ENCODE measurements at regions not wholly inside any gene's neighbourhood (a gene's known extent, or its start where the extent isn't known, plus 50 kb on each side); places are given as distances from the start of the nearest gene placed in this dataset.

GRCh38 chr15:26050984-26051383 lies 187.9 kb upstream of the ATP10A start:
- CTCF ChIA-PET: no interaction called here
- POLR2A ChIA-PET: no interaction called here
- TF ChIP-seq CTCF (IDR thresholded peaks at IDR 0.05; ENCODE audit: control extremely low read depth, extremely low read depth, low read depth, missing control alignments): no peak
- no peak for DNase-seq (ENCODE audit: extremely low spot score)

- ChIA-PET CTCF (no interaction called here), POLR2A (no interaction called here)
- no peak for TF ChIP-seq CTCF (IDR thresholded peaks at IDR 0.05; ENCODE audit: control extremely low read depth, extremely low read depth, low read depth, missing control alignments)
- DNase-seq (ENCODE audit: extremely low spot score): no peak
These were observed 187.0 kb upstream of the ATP10A start for GRCh38 chr15:26049900-26050657.

- no peak for DNase-seq (ENCODE audit: extremely low spot score)
- ChIA-PET POLR2A (no interaction called here), CTCF (no interaction called here)
- TF ChIP-seq CTCF (IDR thresholded peaks at IDR 0.05; ENCODE audit: control extremely low read depth, extremely low read depth, low read depth, missing control alignments): no peak
These were observed 185.5 kb upstream of the ATP10A start for GRCh38 chr15:26048669-26049068.

- CTCF ChIA-PET: interaction anchor here (1.6 kb wide), 1 partner anchor 10 kb away, joined by 4 read pairs; no protein-coding TSS in a partner anchor
- POLR2A ChIA-PET: no interaction called here
- no peak for TF ChIP-seq CTCF (IDR thresholded peaks at IDR 0.05; ENCODE audit: control extremely low read depth, extremely low read depth, low read depth, missing control alignments)
- DNase-seq (ENCODE audit: extremely low spot score): no peak
These were observed 182.4 kb upstream of the ATP10A start for GRCh38 chr15:26045516-26045915.

- POLR2A ChIA-PET: no interaction called here
- CTCF ChIA-PET: no interaction called here
- no peak for DNase-seq (ENCODE audit: extremely low spot score)
- TF ChIP-seq CTCF (IDR thresholded peaks at IDR 0.05; ENCODE audit: control extremely low read depth, extremely low read depth, low read depth, missing control alignments): no peak
These were observed 179.9 kb upstream of the ATP10A start for GRCh38 chr15:26043018-26043417.

GRCh38 chr15:26038693-26039092 lies 175.6 kb upstream of the ATP10A start:
- no peak for DNase-seq (ENCODE audit: extremely low spot score)
- ChIA-PET POLR2A (no interaction called here), CTCF (no interaction called here)
- no peak for TF ChIP-seq CTCF (IDR thresholded peaks at IDR 0.05; ENCODE audit: control extremely low read depth, extremely low read depth, low read depth, missing control alignments)
